HepG2 (cell line): ENCODE measurements at regions not wholly inside any gene's neighbourhood (a gene's known extent, or its start where the extent isn't known, plus 50 kb on each side); places are given as distances from the start of the nearest gene placed in this dataset.

Source experiments
- ATAC-seq: fragments of 200-7000 bp; cut with Tn5 transposase; 3 replicates; pipeline ENCODE4 v1.9.1; 2020; ENCODE audit warnings: mild to moderate bottlenecking, moderate library complexity
- BruUV-seq: library from RNA; stranded (reverse); fragments of 400-500 nt; replicated peaks from 2 replicates; lab custom pipeline; 2021; lab: Mats Ljungman, UMichigan
- CTCF ChIA-PET: fragments of 300-600 bp; formaldehyde crosslinking; extraction: SDS; loops from one replicate; lab custom pipeline; 2021; ENCODE audit warnings: low total read pairs, inconsistent platforms, low intra/inter-chr PET ratio; lab: Yijun Ruan, JAX
- POLR2A ChIA-PET: fragments of 350-600 bp; sonication (Branson Sonifier 250); formaldehyde crosslinking; loops from one replicate; lab custom pipeline; 2020; ENCODE audit warnings: antibody characterized with exemption, inconsistent platforms; lab: Yijun Ruan, JAX
- DNase-seq: peaks from one replicate; pipeline ENCODE4 v3.0.0-alpha.2; 2015; ENCODE audit warnings: low spot score
- FAIRE-seq: peaks from 3 replicates; lab custom pipeline; 2011; peaks lifted over from hg19 to GRCh38; lab: Jason Lieb, UNC
- H2AFZ ChIP-seq: one replicate; pipeline ENCODE4 v1.6.1; 2011; ENCODE audit warnings: low read length, inconsistent platforms
- H3K27ac ChIP-seq: fragments of 300-600 bp; 3 replicates; pipeline ENCODE4 v1.8.0; 2011; ENCODE audit warnings: mixed run types, mild to moderate bottlenecking, mixed read lengths, low read length, inconsistent platforms; ENCODE audit not compliant: insufficient read depth; ENCODE audit errors: extremely low read length
- H3K27me3 ChIP-seq, 2 experiments: fragments of 200-600 bp in 1 of 2; 2 replicates in 1 of 2; 3 replicates in 1 of 2; pipeline versions ENCODE4 v1.6.0 to v1.8.0; 2011; ENCODE audit warnings: low read length in 2 of 2, mild to moderate bottlenecking in 2 of 2, moderate library complexity in 2 of 2, inconsistent platforms in 1 of 2; ENCODE audit not compliant: insufficient read depth in 2 of 2, control insufficient read depth in 1 of 2
- H3K36me3 ChIP-seq, 2 experiments: fragments of 200-600 bp in 1 of 2; replicated peaks in 1 of 2; 2 replicates in 1 of 2; 3 replicates in 1 of 2; pipeline versions ENCODE4 v1.5.1 to v1.8.0; 2011; ENCODE audit warnings: low read length in 2 of 2, inconsistent platforms in 1 of 2; ENCODE audit not compliant: insufficient read depth in 2 of 2, control insufficient read depth in 1 of 2
- H3K4me1 ChIP-seq: 2 replicates; pipeline ENCODE4 v1.5.1; 2012; ENCODE audit warnings: low read length, inconsistent platforms; ENCODE audit not compliant: insufficient read depth
- H3K4me2 ChIP-seq: 2 replicates; pipeline ENCODE4 v1.6.0; 2011; ENCODE audit warnings: low read depth, low read length, inconsistent platforms
- H3K4me3 ChIP-seq, 3 experiments: fragments of 200-600 bp in 1 of 3; sonication (generic), shearing (Covaris generic) in 1 of 3; replicated peaks in 1 of 3; 2 replicates each; pipeline ENCODE4 v1.5.1; 2011 to 2016; ENCODE audit warnings: low read length in 3 of 3, inconsistent platforms in 2 of 3, low read depth in 2 of 3, mild to moderate bottlenecking in 2 of 3, control low read depth in 1 of 3, mixed read lengths in 1 of 3; ENCODE audit not compliant: insufficient read depth in 1 of 3
- H3K79me2 ChIP-seq: one replicate; pipeline ENCODE4 v1.6.1; 2011; ENCODE audit warnings: low read length, inconsistent platforms; ENCODE audit not compliant: insufficient read depth
- H3K9ac ChIP-seq: 2 replicates; pipeline ENCODE4 v1.6.0; 2011; ENCODE audit warnings: mild to moderate bottlenecking, low read depth, low read length, inconsistent platforms; ENCODE audit not compliant: insufficient read depth
- H3K9me3 ChIP-seq: 2 replicates; pipeline ENCODE4 v1.5.1; 2012; ENCODE audit warnings: mild to moderate bottlenecking, low read length
- H4K20me1 ChIP-seq: 2 replicates; pipeline ENCODE4 v1.6.0; 2011; ENCODE audit warnings: inconsistent platforms, mild to moderate bottlenecking, low read length, moderate library complexity; ENCODE audit not compliant: insufficient read depth
- ELK4 ChIP-seq: sonication (generic); formaldehyde crosslinking; IDR thresholded peaks from 2 replicates; pipeline ENCODE4 v1.9.0; 2021; ENCODE audit warnings: missing genetic modification reagents, borderline replicate concordance
- HMGXB3 ChIP-seq: sonication (generic); formaldehyde crosslinking; IDR thresholded peaks from 2 replicates; pipeline ENCODE4 v1.4.0; 2020; ENCODE audit warnings: missing genetic modification reagents, borderline replicate concordance
- MAFG ChIP-seq: sonication (generic); formaldehyde crosslinking; IDR thresholded peaks from 2 replicates; pipeline ENCODE4 v1.5.1; 2020; ENCODE audit warnings: mild to moderate bottlenecking, missing genetic modification reagents
- MXI1 ChIP-seq: IDR thresholded peaks from 3 replicates; pipeline ENCODE4 v1.6.1; 2012; ENCODE audit warnings: low read depth, low read length, inconsistent platforms, borderline replicate concordance
- NKX3-1 ChIP-seq: sonication (generic); formaldehyde crosslinking; IDR thresholded peaks from 2 replicates; pipeline ENCODE4 v1.5.0; 2020; ENCODE audit warnings: missing genetic modification reagents
- PBX3 ChIP-seq: sonication (generic); formaldehyde crosslinking; IDR thresholded peaks from 2 replicates; pipeline ENCODE4 v1.8.1; 2023; ENCODE audit warnings: missing genetic modification reagents, inconsistent platforms, borderline replicate concordance
- SCMH1 ChIP-seq: sonication (generic); formaldehyde crosslinking; IDR thresholded peaks from 2 replicates; pipeline ENCODE4 v1.9.0; 2021; ENCODE audit warnings: missing genetic modification reagents, mild to moderate bottlenecking, borderline replicate concordance
- SOX13 ChIP-seq, 3 experiments: fragments of 450-650 bp in 1 of 3; sonication (generic) in 1 of 3; formaldehyde crosslinking in 1 of 3; IDR thresholded peaks in 2 of 3; conservative IDR thresholded peaks in 1 of 3; 2 replicates each; pipeline versions ENCODE4 v1.5.0 to v1.6.1; 2016 to 2020; ENCODE audit warnings: antibody characterized with exemption in 1 of 3, mild to moderate bottlenecking in 1 of 3, missing compliant biosample characterization in 1 of 3, missing genetic modification reagents in 1 of 3, moderate library complexity in 1 of 3
- SP2 ChIP-seq: sonication (generic); formaldehyde crosslinking; IDR thresholded peaks from 2 replicates; pipeline ENCODE4 v1.5.1; 2020; ENCODE audit warnings: mild to moderate bottlenecking, missing genetic modification reagents
- THRA ChIP-seq: sonication (generic); formaldehyde crosslinking; IDR thresholded peaks from 2 replicates; pipeline ENCODE4 v1.4.0; 2020; ENCODE audit warnings: missing genetic modification reagents, borderline replicate concordance
- ZFP1 ChIP-seq: IDR thresholded peaks from 2 replicates; pipeline ENCODE4 v1.6.1; 2016
- ZMYM3 ChIP-seq: sonication (generic); formaldehyde crosslinking; IDR thresholded peaks from 2 replicates; pipeline ENCODE4 v1.5.1; 2020; ENCODE audit warnings: mild to moderate bottlenecking, missing genetic modification reagents
- ZNF17 ChIP-seq: sonication (generic); formaldehyde crosslinking; IDR thresholded peaks from 2 replicates; pipeline ENCODE4 v1.5.0; 2020; ENCODE audit warnings: mild to moderate bottlenecking, missing genetic modification reagents
- ZNF501 ChIP-seq: sonication (generic); formaldehyde crosslinking; IDR thresholded peaks from 2 replicates; pipeline ENCODE4 v1.5.1; 2020; ENCODE audit warnings: mild to moderate bottlenecking, moderate library complexity, missing genetic modification reagents
- ZNF549 ChIP-seq: sonication (generic); formaldehyde crosslinking; IDR thresholded peaks from 2 replicates; pipeline ENCODE4 v1.5.0; 2020; ENCODE audit warnings: missing genetic modification reagents
- ZNF563 ChIP-seq: sonication (generic); formaldehyde crosslinking; IDR thresholded peaks from 2 replicates; pipeline ENCODE4 v1.8.0; 2022; ENCODE audit warnings: mild to moderate bottlenecking, moderate library complexity, missing genetic modification reagents
- ZNF572 ChIP-seq: sonication (generic); formaldehyde crosslinking; IDR thresholded peaks from 2 replicates; pipeline ENCODE4 v1.5.1; 2020; ENCODE audit warnings: mild to moderate bottlenecking, missing genetic modification reagents
- ZNF678 ChIP-seq: sonication (generic); formaldehyde crosslinking; IDR thresholded peaks from 2 replicates; pipeline ENCODE4 v1.4.0; 2020; ENCODE audit warnings: mild to moderate bottlenecking, missing genetic modification reagents
- in situ Hi-C: cut with HindIII; loops from 2 replicates; pipeline ENCODE4 v1.10.0; 2017; ENCODE audit warnings: low pct_unique_long_range_greater_than_20kb; ENCODE audit not compliant: extremely low pct_ligation_motif_present
- intact Hi-C: fragments of 100-400 bp; cut with micrococcal nuclease; formaldehyde crosslinking; loops from one replicate; pipeline ENCODE4 v1.10.0; 2022; ENCODE audit not compliant: unreplicated experiment

GRCh38 chr2:158918452-158918851 is 50.0 kb upstream of the TANC1 start:
- DNase-seq (no peak), ATAC-seq (no peak), FAIRE-seq (no peak)
- H3K36me3 ChIP-seq: no peaks in the 10 kb centered on the region
- no peaks in the 10 kb centered on the region; a peak in 1 of 5 replicates for H3K27me3 ChIP-seq
- no peak overlapping the region for H3K27ac ChIP-seq
- H3K4me3 ChIP-seq: no peak overlapping the region
- intact Hi-C loops: no loop called here
- no peaks in the 10 kb centered on the region for H4K20me1 ChIP-seq
- no peak overlapping the region for H2AFZ ChIP-seq
- no peaks in the 10 kb centered on the region for H3K4me1 ChIP-seq
- POLR2A ChIA-PET: no interaction called here
- BruUV-seq: no TSS peak
- in situ Hi-C loops: no loop called here
- H3K79me2 ChIP-seq: no peaks in the 10 kb centered on the region
- no peak overlapping the region for H3K9ac ChIP-seq
- CTCF ChIA-PET: no interaction called here
- no peaks in the 10 kb centered on the region for H3K9me3 ChIP-seq
- H3K4me2 ChIP-seq: no peak overlapping the region
- TF ChIP-seq ZNF501 (CRISPR knock-in tag) (no peak), THRA (CRISPR knock-in tag) (no peak), ZNF549 (no peak), ZNF17 (no peak), ZFP1 (no peak), SP2 (CRISPR knock-in tag) (no peak), ELK4 (CRISPR knock-in tag) (no peak), MXI1 (no peak), HMGXB3 (no peak), MAFG (CRISPR knock-in tag) (no peak), ZNF563 (no peak), SCMH1 (CRISPR knock-in tag) (no peak), PBX3 (no peak), ZMYM3 (CRISPR knock-in tag) (no peak), ZNF572 (CRISPR knock-in tag) (no peak), NKX3-1 (no peak), ZNF678 (CRISPR knock-in tag) (no peak), SOX13 (IDR thresholded peaks at IDR 0.05) (no peak), SOX13 (CRISPR knock-in tag; conservative IDR thresholded peaks at IDR 0.05 in 1 of 2, IDR thresholded peaks at IDR 0.05 in 1 of 2) (no peak)
